WTC11 (cell line): ENCODE measurements at regions not wholly inside any gene's neighbourhood (a gene's known extent, or its start where the extent isn't known, plus 50 kb on each side); places are given as distances from the start of the nearest gene placed in this dataset.

Experiments used
- ATAC-seq: fragments of 200-7000 bp; cut with Tn5 transposase; 2 replicates; pipeline ENCODE4 v1.10.0; 2021; ENCODE audit warnings: mild to moderate bottlenecking, moderate library complexity
- CTCF ChIA-PET: fragments of 300-600 bp; sonication (Branson Sonifier 250); formaldehyde crosslinking; loops from one replicate; lab custom pipeline; 2021; ENCODE audit warnings: antibody characterized with exemption; lab: Charles Lee
- POLR2A ChIA-PET: fragments of 350-600 bp; sonication (Branson Sonifier 250); formaldehyde crosslinking; loops from one replicate; lab custom pipeline; 2021; ENCODE audit warnings: antibody characterized with exemption; lab: Charles Lee
- DNase-seq: peaks from one replicate; pipeline ENCODE4 v3.0.0; 2021; ENCODE audit warnings: low spot score
- H3K27ac Mint-ChIP-seq: 2 replicates; pipeline ENCODE4 v1.8.0; 2021; ENCODE audit warnings: mixed read lengths
- H3K27me3 Mint-ChIP-seq: 2 replicates; pipeline ENCODE4 v1.8.0; 2021; ENCODE audit warnings: low read depth, mild to moderate bottlenecking, moderate library complexity, mixed read lengths
- H3K36me3 Mint-ChIP-seq: 2 replicates; pipeline ENCODE4 v1.8.0; 2021; ENCODE audit warnings: mixed read lengths
- H3K4me1 Mint-ChIP-seq: 2 replicates; pipeline ENCODE4 v1.8.0; 2022; ENCODE audit warnings: mixed read lengths
- H3K4me3 Mint-ChIP-seq: 2 replicates; pipeline ENCODE4 v1.8.0; 2021; ENCODE audit warnings: mild to moderate bottlenecking, moderate library complexity, mixed read lengths
- H3K9me3 Mint-ChIP-seq: 2 replicates; pipeline ENCODE4 v1.8.0; 2021; ENCODE audit warnings: mixed read lengths
- GABPB1 ChIP-seq: sonication (generic); formaldehyde crosslinking; IDR thresholded peaks from 2 replicates; pipeline ENCODE4 v1.8.1; 2023; ENCODE audit warnings: mild to moderate bottlenecking, missing genetic modification reagents
- IRF2 ChIP-seq: sonication (generic); formaldehyde crosslinking; IDR thresholded peaks from 2 replicates; pipeline ENCODE4 v1.8.0; 2022; ENCODE audit warnings: low read depth, missing genetic modification reagents, borderline replicate concordance
- MXD4 ChIP-seq: fragments of 250-450 bp; sonication (Bioruptor Pico); IDR thresholded peaks from 2 replicates; pipeline ENCODE4 v1.8.0; 2021; ENCODE audit warnings: mild to moderate bottlenecking, moderate library complexity, borderline replicate concordance
- NR3C1 ChIP-seq: sonication (generic); formaldehyde crosslinking; conservative IDR thresholded peaks from 2 replicates; pipeline ENCODE4 v1.8.1; 2023; ENCODE audit warnings: low read depth, mild to moderate bottlenecking, missing genetic modification reagents
- SMAD3 ChIP-seq: sonication (generic); formaldehyde crosslinking; IDR thresholded peaks from 2 replicates; pipeline ENCODE4 v1.8.0; 2022; ENCODE audit warnings: missing genetic modification reagents, mild to moderate bottlenecking, borderline replicate concordance
- TEAD4 ChIP-seq: sonication (generic); formaldehyde crosslinking; IDR thresholded peaks from 2 replicates; pipeline ENCODE4 v1.8.0; 2022; ENCODE audit warnings: mild to moderate bottlenecking, missing genetic modification reagents
- ZNF317 ChIP-seq: sonication (generic); formaldehyde crosslinking; IDR thresholded peaks from 2 replicates; pipeline ENCODE4 v1.8.1; 2023; ENCODE audit warnings: low read depth, mild to moderate bottlenecking, moderate library complexity, missing genetic modification reagents, borderline replicate concordance
- ZNF671 ChIP-seq: fragments of 250-450 bp; sonication (Bioruptor Pico); IDR thresholded peaks from 2 replicates; pipeline ENCODE4 v1.8.0; 2021; ENCODE audit warnings: mild to moderate bottlenecking
- TF ChIP-seq, protein P1 (sequence below): sonication (generic); formaldehyde crosslinking; IDR thresholded peaks from 2 replicates; pipeline ENCODE4 v1.8.1; 2022; ENCODE audit warnings: low read depth, missing genetic modification reagents, borderline replicate concordance
- TF ChIP-seq, protein P2 (sequence below): sonication (generic); formaldehyde crosslinking; IDR thresholded peaks from 2 replicates; pipeline ENCODE4 v1.8.1; 2022; ENCODE audit warnings: mild to moderate bottlenecking, moderate library complexity, missing genetic modification reagents
- TF ChIP-seq, protein P3 (sequence below): sonication (generic); formaldehyde crosslinking; IDR thresholded peaks from 2 replicates; pipeline ENCODE4 v1.8.1; 2023; ENCODE audit warnings: mild to moderate bottlenecking, moderate library complexity, missing genetic modification reagents
- TF ChIP-seq, protein P4 (sequence below): sonication (generic); formaldehyde crosslinking; IDR thresholded peaks from 2 replicates; pipeline ENCODE4 v1.8.1; 2022; ENCODE audit warnings: mild to moderate bottlenecking, missing genetic modification reagents, moderate library complexity, borderline replicate concordance
- TF ChIP-seq, protein P5 (sequence below): sonication (generic); formaldehyde crosslinking; IDR thresholded peaks from 2 replicates; pipeline ENCODE4 v1.8.1; 2023; ENCODE audit warnings: mild to moderate bottlenecking, missing genetic modification reagents
- TF ChIP-seq, protein P6 (sequence below): sonication (generic); formaldehyde crosslinking; IDR thresholded peaks from 2 replicates; pipeline ENCODE4 v1.8.1; 2022; ENCODE audit warnings: low read depth, mild to moderate bottlenecking, moderate library complexity, missing genetic modification reagents, borderline replicate concordance
- TF ChIP-seq, protein P7 (sequence below): sonication (generic); formaldehyde crosslinking; conservative IDR thresholded peaks from 2 replicates; pipeline ENCODE4 v1.8.1; 2023; ENCODE audit warnings: mild to moderate bottlenecking, low read depth, missing genetic modification reagents, moderate library complexity
- TF ChIP-seq, protein P8 (sequence below): sonication (generic); formaldehyde crosslinking; IDR thresholded peaks from 2 replicates; pipeline ENCODE4 v1.8.0; 2023; ENCODE audit warnings: mild to moderate bottlenecking, missing genetic modification reagents
- TF ChIP-seq, protein P9 (sequence below): sonication (generic); formaldehyde crosslinking; IDR thresholded peaks from 2 replicates; pipeline ENCODE4 v1.8.1; 2023; ENCODE audit warnings: mild to moderate bottlenecking, missing genetic modification reagents, moderate library complexity
- TF ChIP-seq, protein P10 (sequence below): sonication (generic); formaldehyde crosslinking; IDR thresholded peaks from 2 replicates; pipeline ENCODE4 v1.8.1; 2022; ENCODE audit warnings: missing genetic modification reagents, borderline replicate concordance

DNA sequence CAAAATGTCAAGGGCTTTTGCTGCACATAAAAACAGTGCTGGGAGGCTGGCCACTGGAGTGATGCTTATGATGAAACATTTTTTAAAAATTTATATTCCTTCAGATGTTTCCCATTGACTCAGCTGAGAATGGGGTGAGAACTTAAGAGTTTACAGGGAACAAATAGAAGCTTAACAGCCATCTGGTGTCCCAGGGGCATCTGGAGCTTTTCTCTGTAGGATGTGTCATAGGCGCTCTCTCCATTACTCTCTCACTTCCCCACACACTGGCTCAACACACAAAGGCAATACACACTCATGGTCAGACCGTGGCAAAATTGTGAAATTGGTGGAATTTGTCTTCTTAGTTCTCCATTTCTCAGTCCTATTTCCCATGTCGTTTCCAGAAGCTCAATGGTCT lies 783.1 kb upstream of the LRRTM1 start:
- POLR2A ChIA-PET = no interaction called here
- ATAC-seq = no peak
- Mint-ChIP-seq H3K4me1 (peaks cover 9% of the 10 kb centered on the region), H3K9me3 (no peaks in the 10 kb centered on the region), H3K4me3 (no peak overlapping the region), H3K27ac (no peak overlapping the region), H3K36me3 (no peaks in the 10 kb centered on the region), H3K27me3 (no peaks in the 10 kb centered on the region)
- DNase-seq = no peak
- CTCF ChIA-PET = interaction anchor here (1.5 kb wide), 1 partner anchor 20 kb away, joined by 3 read pairs; no protein-coding TSS in a partner anchor
- TF ChIP-seq ZNF671 (CRISPR knock-in tag) = no peak
- TF ChIP-seq ZNF317 (CRISPR knock-in tag) = no peak
- TF ChIP-seq, protein P1, sequence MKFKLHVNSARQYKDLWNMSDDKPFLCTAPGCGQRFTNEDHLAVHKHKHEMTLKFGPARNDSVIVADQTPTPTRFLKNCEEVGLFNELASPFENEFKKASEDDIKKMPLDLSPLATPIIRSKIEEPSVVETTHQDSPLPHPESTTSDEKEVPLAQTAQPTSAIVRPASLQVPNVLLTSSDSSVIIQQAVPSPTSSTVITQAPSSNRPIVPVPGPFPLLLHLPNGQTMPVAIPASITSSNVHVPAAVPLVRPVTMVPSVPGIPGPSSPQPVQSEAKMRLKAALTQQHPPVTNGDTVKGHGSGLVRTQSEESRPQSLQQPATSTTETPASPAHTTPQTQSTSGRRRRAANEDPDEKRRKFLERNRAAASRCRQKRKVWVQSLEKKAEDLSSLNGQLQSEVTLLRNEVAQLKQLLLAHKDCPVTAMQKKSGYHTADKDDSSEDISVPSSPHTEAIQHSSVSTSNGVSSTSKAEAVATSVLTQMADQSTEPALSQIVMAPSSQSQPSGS (CRISPR knock-in tag) = no peak
- TF ChIP-seq, protein P2, sequence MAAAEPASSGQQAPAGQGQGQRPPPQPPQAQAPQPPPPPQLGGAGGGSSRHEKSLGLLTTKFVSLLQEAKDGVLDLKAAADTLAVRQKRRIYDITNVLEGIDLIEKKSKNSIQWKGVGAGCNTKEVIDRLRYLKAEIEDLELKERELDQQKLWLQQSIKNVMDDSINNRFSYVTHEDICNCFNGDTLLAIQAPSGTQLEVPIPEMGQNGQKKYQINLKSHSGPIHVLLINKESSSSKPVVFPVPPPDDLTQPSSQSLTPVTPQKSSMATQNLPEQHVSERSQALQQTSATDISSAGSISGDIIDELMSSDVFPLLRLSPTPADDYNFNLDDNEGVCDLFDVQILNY (CRISPR knock-in tag) = no peak
- TF ChIP-seq TEAD4 (CRISPR knock-in tag) = no peak
- no peak for TF ChIP-seq MXD4 (CRISPR knock-in tag)
- no peak for TF ChIP-seq SMAD3 (CRISPR knock-in tag)
- TF ChIP-seq, protein P3, sequence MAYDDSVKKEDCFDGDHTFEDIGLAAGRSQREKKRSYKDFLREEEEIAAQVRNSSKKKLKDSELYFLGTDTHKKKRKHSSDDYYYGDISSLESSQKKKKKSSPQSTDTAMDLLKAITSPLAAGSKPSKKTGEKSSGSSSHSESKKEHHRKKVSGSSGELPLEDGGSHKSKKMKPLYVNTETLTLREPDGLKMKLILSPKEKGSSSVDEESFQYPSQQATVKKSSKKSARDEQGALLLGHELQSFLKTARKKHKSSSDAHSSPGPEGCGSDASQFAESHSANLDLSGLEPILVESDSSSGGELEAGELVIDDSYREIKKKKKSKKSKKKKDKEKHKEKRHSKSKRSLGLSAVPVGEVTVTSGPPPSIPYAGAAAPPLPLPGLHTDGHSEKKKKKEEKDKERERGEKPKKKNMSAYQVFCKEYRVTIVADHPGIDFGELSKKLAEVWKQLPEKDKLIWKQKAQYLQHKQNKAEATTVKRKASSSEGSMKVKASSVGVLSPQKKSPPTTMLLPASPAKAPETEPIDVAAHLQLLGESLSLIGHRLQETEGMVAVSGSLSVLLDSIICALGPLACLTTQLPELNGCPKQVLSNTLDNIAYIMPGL (CRISPR knock-in tag) = no peak
- no peak for TF ChIP-seq IRF2
- TF ChIP-seq, protein P4, sequence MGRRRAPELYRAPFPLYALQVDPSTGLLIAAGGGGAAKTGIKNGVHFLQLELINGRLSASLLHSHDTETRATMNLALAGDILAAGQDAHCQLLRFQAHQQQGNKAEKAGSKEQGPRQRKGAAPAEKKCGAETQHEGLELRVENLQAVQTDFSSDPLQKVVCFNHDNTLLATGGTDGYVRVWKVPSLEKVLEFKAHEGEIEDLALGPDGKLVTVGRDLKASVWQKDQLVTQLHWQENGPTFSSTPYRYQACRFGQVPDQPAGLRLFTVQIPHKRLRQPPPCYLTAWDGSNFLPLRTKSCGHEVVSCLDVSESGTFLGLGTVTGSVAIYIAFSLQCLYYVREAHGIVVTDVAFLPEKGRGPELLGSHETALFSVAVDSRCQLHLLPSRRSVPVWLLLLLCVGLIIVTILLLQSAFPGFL = no peak
- TF ChIP-seq, protein P5, sequence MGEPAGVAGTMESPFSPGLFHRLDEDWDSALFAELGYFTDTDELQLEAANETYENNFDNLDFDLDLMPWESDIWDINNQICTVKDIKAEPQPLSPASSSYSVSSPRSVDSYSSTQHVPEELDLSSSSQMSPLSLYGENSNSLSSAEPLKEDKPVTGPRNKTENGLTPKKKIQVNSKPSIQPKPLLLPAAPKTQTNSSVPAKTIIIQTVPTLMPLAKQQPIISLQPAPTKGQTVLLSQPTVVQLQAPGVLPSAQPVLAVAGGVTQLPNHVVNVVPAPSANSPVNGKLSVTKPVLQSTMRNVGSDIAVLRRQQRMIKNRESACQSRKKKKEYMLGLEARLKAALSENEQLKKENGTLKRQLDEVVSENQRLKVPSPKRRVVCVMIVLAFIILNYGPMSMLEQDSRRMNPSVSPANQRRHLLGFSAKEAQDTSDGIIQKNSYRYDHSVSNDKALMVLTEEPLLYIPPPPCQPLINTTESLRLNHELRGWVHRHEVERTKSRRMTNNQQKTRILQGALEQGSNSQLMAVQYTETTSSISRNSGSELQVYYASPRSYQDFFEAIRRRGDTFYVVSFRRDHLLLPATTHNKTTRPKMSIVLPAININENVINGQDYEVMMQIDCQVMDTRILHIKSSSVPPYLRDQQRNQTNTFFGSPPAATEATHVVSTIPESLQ (CRISPR knock-in tag) = no peak
- TF ChIP-seq GABPB1 (CRISPR knock-in tag) = no peak
- TF ChIP-seq NR3C1 (CRISPR knock-in tag) = no peak
- TF ChIP-seq, protein P6, sequence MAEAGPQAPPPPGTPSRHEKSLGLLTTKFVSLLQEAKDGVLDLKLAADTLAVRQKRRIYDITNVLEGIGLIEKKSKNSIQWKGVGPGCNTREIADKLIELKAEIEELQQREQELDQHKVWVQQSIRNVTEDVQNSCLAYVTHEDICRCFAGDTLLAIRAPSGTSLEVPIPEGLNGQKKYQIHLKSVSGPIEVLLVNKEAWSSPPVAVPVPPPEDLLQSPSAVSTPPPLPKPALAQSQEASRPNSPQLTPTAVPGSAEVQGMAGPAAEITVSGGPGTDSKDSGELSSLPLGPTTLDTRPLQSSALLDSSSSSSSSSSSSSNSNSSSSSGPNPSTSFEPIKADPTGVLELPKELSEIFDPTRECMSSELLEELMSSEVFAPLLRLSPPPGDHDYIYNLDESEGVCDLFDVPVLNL (CRISPR knock-in tag) = no peak

DNA sequence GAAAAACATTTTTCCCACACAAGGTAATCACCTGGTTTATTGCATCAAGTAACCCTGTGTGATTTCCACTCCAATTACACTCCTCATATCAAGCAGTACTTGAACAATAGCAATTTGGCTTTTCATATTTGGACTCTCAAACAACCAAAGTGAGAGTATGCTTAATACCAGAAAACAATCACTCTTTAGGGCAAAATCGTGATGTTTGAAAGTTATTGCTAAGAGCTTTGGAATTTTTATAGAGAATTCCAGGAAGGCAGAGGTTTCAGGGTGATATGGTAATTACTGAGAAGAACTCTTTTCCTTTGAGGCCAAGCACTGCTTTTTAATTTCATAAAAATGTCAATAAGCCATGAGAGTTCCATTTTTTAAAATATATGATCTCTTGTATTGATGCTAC lies 779.5 kb upstream of the LRRTM1 start:
- ChIA-PET CTCF (no interaction called here), POLR2A (no interaction called here)
- Mint-ChIP-seq H3K9me3 (peaks cover 3% of the 10 kb centered on the region; the same call in 1 of the 2 replicates), H3K36me3 (no peaks in the 10 kb centered on the region), H3K27me3 (no peaks in the 10 kb centered on the region), H3K4me3 (no peak overlapping the region), H3K4me1 (peaks cover 9% of the 10 kb centered on the region), H3K27ac (no peak overlapping the region)
- TF ChIP-seq, protein P7, sequence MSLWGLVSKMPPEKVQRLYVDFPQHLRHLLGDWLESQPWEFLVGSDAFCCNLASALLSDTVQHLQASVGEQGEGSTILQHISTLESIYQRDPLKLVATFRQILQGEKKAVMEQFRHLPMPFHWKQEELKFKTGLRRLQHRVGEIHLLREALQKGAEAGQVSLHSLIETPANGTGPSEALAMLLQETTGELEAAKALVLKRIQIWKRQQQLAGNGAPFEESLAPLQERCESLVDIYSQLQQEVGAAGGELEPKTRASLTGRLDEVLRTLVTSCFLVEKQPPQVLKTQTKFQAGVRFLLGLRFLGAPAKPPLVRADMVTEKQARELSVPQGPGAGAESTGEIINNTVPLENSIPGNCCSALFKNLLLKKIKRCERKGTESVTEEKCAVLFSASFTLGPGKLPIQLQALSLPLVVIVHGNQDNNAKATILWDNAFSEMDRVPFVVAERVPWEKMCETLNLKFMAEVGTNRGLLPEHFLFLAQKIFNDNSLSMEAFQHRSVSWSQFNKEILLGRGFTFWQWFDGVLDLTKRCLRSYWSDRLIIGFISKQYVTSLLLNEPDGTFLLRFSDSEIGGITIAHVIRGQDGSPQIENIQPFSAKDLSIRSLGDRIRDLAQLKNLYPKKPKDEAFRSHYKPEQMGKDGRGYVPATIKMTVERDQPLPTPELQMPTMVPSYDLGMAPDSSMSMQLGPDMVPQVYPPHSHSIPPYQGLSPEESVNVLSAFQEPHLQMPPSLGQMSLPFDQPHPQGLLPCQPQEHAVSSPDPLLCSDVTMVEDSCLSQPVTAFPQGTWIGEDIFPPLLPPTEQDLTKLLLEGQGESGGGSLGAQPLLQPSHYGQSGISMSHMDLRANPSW (CRISPR knock-in tag) = no peak
- TF ChIP-seq, protein P8, sequence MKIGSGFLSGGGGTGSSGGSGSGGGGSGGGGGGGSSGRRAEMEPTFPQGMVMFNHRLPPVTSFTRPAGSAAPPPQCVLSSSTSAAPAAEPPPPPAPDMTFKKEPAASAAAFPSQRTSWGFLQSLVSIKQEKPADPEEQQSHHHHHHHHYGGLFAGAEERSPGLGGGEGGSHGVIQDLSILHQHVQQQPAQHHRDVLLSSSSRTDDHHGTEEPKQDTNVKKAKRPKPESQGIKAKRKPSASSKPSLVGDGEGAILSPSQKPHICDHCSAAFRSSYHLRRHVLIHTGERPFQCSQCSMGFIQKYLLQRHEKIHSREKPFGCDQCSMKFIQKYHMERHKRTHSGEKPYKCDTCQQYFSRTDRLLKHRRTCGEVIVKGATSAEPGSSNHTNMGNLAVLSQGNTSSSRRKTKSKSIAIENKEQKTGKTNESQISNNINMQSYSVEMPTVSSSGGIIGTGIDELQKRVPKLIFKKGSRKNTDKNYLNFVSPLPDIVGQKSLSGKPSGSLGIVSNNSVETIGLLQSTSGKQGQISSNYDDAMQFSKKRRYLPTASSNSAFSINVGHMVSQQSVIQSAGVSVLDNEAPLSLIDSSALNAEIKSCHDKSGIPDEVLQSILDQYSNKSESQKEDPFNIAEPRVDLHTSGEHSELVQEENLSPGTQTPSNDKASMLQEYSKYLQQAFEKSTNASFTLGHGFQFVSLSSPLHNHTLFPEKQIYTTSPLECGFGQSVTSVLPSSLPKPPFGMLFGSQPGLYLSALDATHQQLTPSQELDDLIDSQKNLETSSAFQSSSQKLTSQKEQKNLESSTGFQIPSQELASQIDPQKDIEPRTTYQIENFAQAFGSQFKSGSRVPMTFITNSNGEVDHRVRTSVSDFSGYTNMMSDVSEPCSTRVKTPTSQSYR (CRISPR knock-in tag) = no peak
- TF ChIP-seq, protein P9, sequence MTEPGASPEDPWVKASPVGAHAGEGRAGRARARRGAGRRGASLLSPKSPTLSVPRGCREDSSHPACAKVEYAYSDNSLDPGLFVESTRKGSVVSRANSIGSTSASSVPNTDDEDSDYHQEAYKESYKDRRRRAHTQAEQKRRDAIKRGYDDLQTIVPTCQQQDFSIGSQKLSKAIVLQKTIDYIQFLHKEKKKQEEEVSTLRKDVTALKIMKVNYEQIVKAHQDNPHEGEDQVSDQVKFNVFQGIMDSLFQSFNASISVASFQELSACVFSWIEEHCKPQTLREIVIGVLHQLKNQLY = no peak
- TF ChIP-seq, protein P10, sequence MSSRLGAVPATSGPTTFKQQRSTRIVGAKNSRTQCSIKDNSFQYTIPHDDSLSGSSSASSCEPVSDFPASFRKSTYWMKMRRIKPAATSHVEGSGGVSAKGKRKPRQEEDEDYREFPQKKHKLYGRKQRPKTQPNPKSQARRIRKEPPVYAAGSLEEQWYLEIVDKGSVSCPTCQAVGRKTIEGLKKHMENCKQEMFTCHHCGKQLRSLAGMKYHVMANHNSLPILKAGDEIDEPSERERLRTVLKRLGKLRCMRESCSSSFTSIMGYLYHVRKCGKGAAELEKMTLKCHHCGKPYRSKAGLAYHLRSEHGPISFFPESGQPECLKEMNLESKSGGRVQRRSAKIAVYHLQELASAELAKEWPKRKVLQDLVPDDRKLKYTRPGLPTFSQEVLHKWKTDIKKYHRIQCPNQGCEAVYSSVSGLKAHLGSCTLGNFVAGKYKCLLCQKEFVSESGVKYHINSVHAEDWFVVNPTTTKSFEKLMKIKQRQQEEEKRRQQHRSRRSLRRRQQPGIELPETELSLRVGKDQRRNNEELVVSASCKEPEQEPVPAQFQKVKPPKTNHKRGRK (CRISPR knock-in tag) = no peak
- ATAC-seq (no peak), DNase-seq (no peak)
